Activated CD4-positive, alpha-beta T cell treated with anti-CD3 and anti-CD28 coated beads for 36 hours (primary cell): ENCODE measurements at regions not wholly inside any gene's neighbourhood (a gene's known extent, or its start where the extent isn't known, plus 50 kb on each side); places are given as distances from the start of the nearest gene placed in this dataset.

Experiments
- ATAC-seq: fragments of 200-7000 bp; cut with Tn5 transposase; one replicate; pipeline ENCODE4 v1.10.0; 2021; ENCODE audit warnings: mild to moderate bottlenecking, moderate library complexity
- CTCF ChIA-PET: fragments of 350-600 bp; sonication (Branson Sonifier 250); formaldehyde crosslinking; loops from one replicate; lab custom pipeline; 2021; ENCODE audit warnings: antibody characterized with exemption; lab: Charles Lee
- POLR2A ChIA-PET: fragments of 350-600 bp; sonication (Branson Sonifier 250); formaldehyde crosslinking; loops from one replicate; lab custom pipeline; 2021; ENCODE audit warnings: antibody characterized with exemption, inconsistent platforms; lab: Charles Lee
- DNase-seq: peaks from one replicate; pipeline ENCODE4 v3.0.0-alpha.2; 2020
- H3K27ac Mint-ChIP-seq: one replicate; pipeline ENCODE4 v1.8.0; 2021; ENCODE audit warnings: mixed read lengths
- H3K27me3 Mint-ChIP-seq: one replicate; pipeline ENCODE4 v1.8.0; 2021; ENCODE audit warnings: mixed read lengths
- H3K36me3 Mint-ChIP-seq: one replicate; pipeline ENCODE4 v1.8.0; 2021; ENCODE audit warnings: low read depth, mixed read lengths
- H3K4me1 Mint-ChIP-seq: one replicate; pipeline ENCODE4 v1.8.0; 2021; ENCODE audit warnings: mixed read lengths
- H3K4me3 Mint-ChIP-seq: one replicate; pipeline ENCODE4 v1.8.0; 2021; ENCODE audit warnings: mild to moderate bottlenecking, moderate library complexity, mixed read lengths
- H3K9me3 Mint-ChIP-seq: one replicate; pipeline ENCODE4 v1.8.0; 2021; ENCODE audit warnings: low read depth, mixed read lengths
- intact Hi-C, 2 experiments: fragments of 100-400 bp; cut with DNase I in 1 of 2; cut with micrococcal nuclease in 1 of 2; formaldehyde crosslinking; loops; one replicate each; pipeline versions ENCODE4 v1.14.2 to v1.15.1; 2022 to 2024; cut with DNase I, micrococcal nuclease

DNA sequence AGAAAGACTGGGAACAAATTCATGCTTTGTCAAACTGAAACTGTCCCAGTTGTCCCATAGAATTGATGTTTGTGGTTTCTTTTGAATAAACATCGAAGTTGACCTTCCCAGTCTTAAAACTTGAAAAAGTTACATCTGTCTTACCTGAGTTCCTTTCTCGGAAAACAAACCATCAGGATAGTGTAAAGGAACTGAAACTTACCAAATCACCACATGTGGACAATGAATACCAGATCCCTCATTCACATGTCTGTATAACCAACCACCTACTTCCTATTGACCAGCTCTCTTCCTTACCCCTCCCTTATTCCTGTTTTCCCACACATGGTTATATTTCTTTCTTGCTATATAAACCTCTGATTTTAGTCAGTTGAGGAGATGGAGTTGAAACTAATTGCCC, 791.7 kb upstream of the PCDH20 start:
- CTCF ChIA-PET = no interaction called here
- POLR2A ChIA-PET = interaction anchor here (0.6 kb wide), 1 partner anchor 817 kb away, joined by 6 read pairs; no protein-coding TSS in a partner anchor
- Mint-ChIP-seq H3K27ac (no peak overlapping the region), H3K27me3 (no peaks in the 10 kb centered on the region), H3K4me1 (no peaks in the 10 kb centered on the region), H3K4me3 (no peak overlapping the region), H3K9me3 (peaks cover 19% of the 10 kb centered on the region), H3K36me3 (no peaks in the 10 kb centered on the region)
- ATAC-seq = no peak
- intact Hi-C loops = no loop called here
- no peak for DNase-seq

DNA sequence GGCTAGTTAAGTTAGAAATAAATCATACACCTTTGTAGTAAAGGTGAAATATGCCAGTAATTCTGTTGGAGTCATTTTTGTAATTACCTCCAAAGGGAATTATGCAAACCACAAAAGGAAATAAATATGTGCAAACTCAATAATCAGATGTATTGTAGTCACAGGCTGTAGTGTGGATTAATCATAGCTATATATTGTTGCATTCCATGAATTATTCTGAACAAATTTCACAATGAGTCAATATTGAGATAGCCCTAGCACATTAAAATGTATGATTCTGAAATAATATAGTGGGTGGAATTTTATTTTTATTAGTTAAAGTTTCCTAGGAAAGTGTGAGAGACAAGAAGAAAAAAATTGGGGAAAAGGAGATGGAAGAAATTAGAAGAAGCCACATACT, 790.5 kb upstream of the PCDH20 start:
- DNase-seq (no peak), ATAC-seq (no peak)
- POLR2A ChIA-PET = no interaction called here
- intact Hi-C loops = no loop called here
- no peaks in the 10 kb centered on the region for H3K4me1 Mint-ChIP-seq
- CTCF ChIA-PET = no interaction called here
- peaks cover 19% of the 10 kb centered on the region for H3K9me3 Mint-ChIP-seq
- no peak overlapping the region for H3K4me3 Mint-ChIP-seq
- no peaks in the 10 kb centered on the region for H3K27me3 Mint-ChIP-seq
- H3K27ac Mint-ChIP-seq = no peak overlapping the region
- H3K36me3 Mint-ChIP-seq = no peaks in the 10 kb centered on the region

DNA sequence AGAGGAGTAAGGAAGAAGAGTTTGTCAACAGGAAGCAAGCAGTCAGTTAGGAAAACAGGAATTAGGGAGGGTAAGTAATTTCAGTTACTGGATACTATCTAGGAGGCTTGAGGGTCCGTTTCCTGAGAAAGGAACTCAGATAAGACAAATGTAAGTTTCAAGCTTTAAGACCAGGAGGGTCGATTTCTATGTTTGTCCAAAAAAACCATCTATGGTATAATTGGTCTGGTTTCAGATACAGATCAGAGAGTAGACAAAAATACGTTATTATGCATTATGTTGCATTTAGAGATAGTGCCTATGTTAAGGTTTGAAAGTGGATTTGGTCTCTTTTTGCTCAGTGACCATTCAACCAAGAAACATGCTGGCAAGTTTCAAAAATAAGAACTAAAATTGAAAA, 789.6 kb upstream of the PCDH20 start:
- POLR2A ChIA-PET = no interaction called here
- ATAC-seq = no peak
- no peak for DNase-seq
- H3K4me3 Mint-ChIP-seq = no peak overlapping the region
- intact Hi-C loops = no loop called here
- H3K36me3 Mint-ChIP-seq = no peaks in the 10 kb centered on the region
- no peaks in the 10 kb centered on the region for H3K27me3 Mint-ChIP-seq
- CTCF ChIA-PET = no interaction called here
- no peak overlapping the region for H3K27ac Mint-ChIP-seq
- no peaks in the 10 kb centered on the region for H3K4me1 Mint-ChIP-seq
- H3K9me3 Mint-ChIP-seq = peaks cover 21% of the 10 kb centered on the region

DNA sequence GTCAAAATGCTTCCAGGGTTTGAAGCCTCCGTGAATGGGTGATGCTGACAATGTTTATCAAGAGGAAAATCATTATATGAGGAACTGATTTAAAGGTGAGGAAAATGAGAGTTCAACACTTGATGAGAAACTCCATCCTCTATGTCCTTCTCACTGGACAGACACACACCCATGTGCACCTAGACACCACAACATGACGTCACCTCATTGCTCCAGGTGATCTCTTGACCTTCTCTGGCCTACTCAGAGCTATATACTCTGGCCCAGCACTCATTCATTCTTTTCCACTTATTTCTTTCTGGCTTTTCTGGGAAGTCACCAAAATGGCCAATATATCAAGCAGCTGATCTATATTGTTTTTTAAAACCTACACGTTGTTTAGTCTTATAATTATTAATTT, 778.7 kb upstream of the PCDH20 start:
- CTCF ChIA-PET = no interaction called here
- POLR2A ChIA-PET = no interaction called here
- DNase-seq = no peak
- ATAC-seq = no peak
- intact Hi-C loops = no loop called here
- Mint-ChIP-seq H3K9me3 (peaks cover 6% of the 10 kb centered on the region), H3K4me1 (no peaks in the 10 kb centered on the region), H3K27me3 (no peaks in the 10 kb centered on the region), H3K27ac (no peak overlapping the region), H3K36me3 (no peaks in the 10 kb centered on the region), H3K4me3 (no peak overlapping the region)

DNA sequence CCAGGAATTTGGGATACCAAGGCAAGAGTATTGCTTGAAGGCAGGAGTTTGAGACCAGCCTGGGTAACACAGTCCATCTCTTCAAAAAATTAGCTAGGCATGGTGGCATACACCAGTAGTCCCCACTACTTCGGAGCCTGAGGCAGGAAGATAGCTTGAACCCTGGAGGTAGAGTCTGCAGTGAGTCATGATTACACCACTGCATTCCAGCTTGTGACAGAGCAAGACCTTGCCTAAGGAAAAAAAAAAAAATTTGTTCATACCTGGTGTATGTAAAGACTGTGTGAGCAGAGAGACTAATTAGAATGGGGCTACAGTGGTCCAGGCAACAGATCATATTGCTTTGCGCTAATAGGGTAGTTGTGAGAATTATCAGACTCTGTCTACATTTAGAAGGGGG, 778.3 kb upstream of the PCDH20 start:
- Mint-ChIP-seq H3K27me3 (no peaks in the 10 kb centered on the region), H3K27ac (no peak overlapping the region), H3K4me3 (no peak overlapping the region), H3K9me3 (peaks cover 6% of the 10 kb centered on the region), H3K4me1 (no peaks in the 10 kb centered on the region), H3K36me3 (no peaks in the 10 kb centered on the region)
- POLR2A ChIA-PET = no interaction called here
- CTCF ChIA-PET = no interaction called here
- DNase-seq (no peak), ATAC-seq (no peak)
- intact Hi-C loops = no loop called here

DNA sequence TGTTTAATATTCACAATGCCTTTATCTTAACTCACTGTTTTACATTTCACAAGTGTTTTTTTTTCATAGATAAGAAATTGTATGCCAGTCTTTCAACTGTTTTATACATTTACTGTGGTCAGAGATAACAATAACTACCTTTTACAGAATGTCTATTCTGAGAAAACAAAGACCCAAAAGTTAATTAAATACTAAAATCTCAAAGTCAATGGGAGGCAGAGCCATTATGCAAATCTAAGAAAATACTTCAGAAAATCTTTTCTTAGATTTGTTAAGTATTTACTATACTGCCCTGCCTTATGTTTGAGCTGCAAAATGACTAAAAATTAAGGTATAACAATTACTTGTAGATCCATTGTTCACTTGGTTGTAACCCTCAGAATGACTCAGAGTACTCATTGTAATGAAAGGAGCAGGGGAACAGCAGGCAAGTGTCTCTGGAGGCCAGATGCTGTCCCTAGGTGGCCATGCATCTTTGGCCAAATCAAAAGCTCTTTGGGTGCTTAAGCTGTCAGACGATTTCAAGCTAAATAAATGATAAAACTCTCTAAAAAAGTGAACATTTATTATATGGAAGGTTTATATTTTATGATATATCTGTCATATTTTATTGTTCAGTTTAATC, 770.1 kb upstream of the PCDH20 start:
- no peaks in the 10 kb centered on the region for H3K36me3 Mint-ChIP-seq
- ChIA-PET CTCF (no interaction called here), POLR2A (no interaction called here)
- no peak for ATAC-seq
- no peak overlapping the region for H3K27ac Mint-ChIP-seq
- no peaks in the 10 kb centered on the region for H3K27me3 Mint-ChIP-seq
- DNase-seq = no peak
- H3K9me3 Mint-ChIP-seq = peaks cover 2% of the 10 kb centered on the region
- intact Hi-C loops = no loop called here
- H3K4me1 Mint-ChIP-seq = no peaks in the 10 kb centered on the region
- H3K4me3 Mint-ChIP-seq = no peak overlapping the region

DNA sequence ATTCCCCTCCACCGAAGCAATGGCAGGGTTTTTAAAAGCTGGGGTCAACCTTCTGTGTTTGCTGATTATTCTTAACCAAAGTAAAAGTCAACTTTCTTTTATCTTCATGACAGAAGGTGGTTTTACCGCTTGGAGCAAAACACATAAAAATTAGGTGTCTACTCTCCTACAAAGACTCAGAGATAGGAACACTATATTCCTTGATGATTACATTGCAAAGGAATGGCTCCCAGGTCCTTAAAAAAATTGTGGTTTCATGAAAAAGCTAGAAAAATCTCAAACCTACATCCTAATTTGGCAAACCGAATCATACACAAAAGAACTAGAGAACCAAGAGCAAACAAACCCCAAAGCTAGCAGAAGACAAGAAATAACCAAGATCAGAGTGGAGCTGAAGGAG, 760.4 kb upstream of the PCDH20 start:
- ChIA-PET CTCF (no interaction called here), POLR2A (no interaction called here)
- Mint-ChIP-seq H3K4me3 (no peak overlapping the region), H3K27ac (no peak overlapping the region), H3K4me1 (no peaks in the 10 kb centered on the region), H3K27me3 (no peaks in the 10 kb centered on the region), H3K9me3 (peaks cover 10% of the 10 kb centered on the region), H3K36me3 (no peaks in the 10 kb centered on the region)
- intact Hi-C loops = no loop called here
- ATAC-seq (no peak), DNase-seq (no peak)

DNA sequence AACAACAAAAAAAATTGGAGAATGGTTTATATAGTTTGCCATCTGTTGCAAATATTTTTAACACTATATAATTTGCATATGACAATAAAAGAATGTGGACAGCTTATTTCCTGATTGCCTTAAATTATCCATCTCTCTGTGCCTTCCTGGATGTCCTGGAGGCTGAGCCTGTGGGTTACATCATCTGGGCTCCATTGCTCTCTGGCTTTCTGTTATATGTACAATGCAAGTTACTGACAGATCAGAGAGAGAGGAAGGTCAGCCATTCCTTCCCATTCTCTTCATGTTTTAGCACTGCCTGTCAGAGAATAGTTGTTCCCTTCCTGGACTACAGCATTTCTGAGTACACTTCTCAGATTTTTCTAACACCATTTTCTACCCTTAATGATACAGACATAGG, 758.3 kb upstream of the PCDH20 start:
- H3K4me3 Mint-ChIP-seq = no peak overlapping the region
- POLR2A ChIA-PET = no interaction called here
- CTCF ChIA-PET = no interaction called here

DNA sequence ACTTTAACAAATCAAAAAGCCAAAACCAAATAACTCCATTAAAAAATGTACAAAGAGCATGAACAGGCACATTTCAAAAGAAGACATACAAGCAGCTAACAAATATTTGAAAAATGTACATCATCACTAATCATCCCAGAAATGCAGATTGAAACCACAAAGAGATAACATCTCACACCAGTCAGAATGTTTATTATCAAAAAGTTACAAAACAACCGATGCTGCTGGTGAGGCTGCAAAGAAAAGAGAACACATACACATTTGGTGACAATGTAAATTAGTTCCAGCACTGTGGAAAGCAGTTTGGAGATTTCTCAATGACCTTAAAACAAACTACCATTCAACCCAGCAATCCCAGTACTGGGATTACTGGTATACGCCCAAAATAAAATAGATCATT, 756.0 kb upstream of the PCDH20 start:
- Mint-ChIP-seq H3K4me3 (no peak overlapping the region), H3K36me3 (no peaks in the 10 kb centered on the region), H3K9me3 (peaks cover 4% of the 10 kb centered on the region), H3K27ac (no peak overlapping the region), H3K27me3 (no peaks in the 10 kb centered on the region), H3K4me1 (no peaks in the 10 kb centered on the region)
- intact Hi-C loops = no loop called here
- DNase-seq = no peak
- ATAC-seq = no peak
- ChIA-PET POLR2A (no interaction called here), CTCF (no interaction called here)

More for the DNA sequence above, 758.3 kb upstream of the PCDH20 start:
- Mint-ChIP-seq H3K27me3 (no peaks in the 10 kb centered on the region), H3K4me1 (no peaks in the 10 kb centered on the region), H3K27ac (no peak overlapping the region), H3K9me3 (peaks cover 11% of the 10 kb centered on the region), H3K36me3 (no peaks in the 10 kb centered on the region)
- intact Hi-C loops = no loop called here
- no peak for DNase-seq
- no peak for ATAC-seq

DNA sequence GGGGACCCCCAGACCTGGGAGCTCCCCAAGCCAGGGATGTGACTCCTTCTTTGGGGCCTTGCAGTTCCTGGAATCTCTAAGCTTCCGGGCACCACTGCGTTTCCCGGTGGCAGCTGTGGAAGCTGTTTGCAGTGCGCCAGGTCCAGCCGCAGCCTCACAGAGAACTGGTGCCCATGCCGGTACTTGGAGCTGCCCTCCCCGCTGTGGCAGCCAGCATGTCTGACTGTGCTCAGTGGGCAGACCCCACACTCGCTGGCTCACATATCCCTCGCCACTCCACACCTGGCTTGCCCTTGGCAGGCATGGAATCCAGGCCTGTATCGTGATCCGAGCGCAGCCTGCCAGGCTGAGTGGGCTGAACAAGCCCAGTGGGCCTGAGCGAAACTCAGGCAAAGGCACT, 753.2 kb upstream of the PCDH20 start:
- intact Hi-C loops = no loop called here
- Mint-ChIP-seq H3K4me1 (no peaks in the 10 kb centered on the region), H3K4me3 (no peak overlapping the region), H3K36me3 (no peaks in the 10 kb centered on the region), H3K27ac (no peak overlapping the region), H3K9me3 (peaks cover 4% of the 10 kb centered on the region), H3K27me3 (no peaks in the 10 kb centered on the region)
- DNase-seq (no peak), ATAC-seq (no peak)
- ChIA-PET POLR2A (no interaction called here), CTCF (no interaction called here)

DNA sequence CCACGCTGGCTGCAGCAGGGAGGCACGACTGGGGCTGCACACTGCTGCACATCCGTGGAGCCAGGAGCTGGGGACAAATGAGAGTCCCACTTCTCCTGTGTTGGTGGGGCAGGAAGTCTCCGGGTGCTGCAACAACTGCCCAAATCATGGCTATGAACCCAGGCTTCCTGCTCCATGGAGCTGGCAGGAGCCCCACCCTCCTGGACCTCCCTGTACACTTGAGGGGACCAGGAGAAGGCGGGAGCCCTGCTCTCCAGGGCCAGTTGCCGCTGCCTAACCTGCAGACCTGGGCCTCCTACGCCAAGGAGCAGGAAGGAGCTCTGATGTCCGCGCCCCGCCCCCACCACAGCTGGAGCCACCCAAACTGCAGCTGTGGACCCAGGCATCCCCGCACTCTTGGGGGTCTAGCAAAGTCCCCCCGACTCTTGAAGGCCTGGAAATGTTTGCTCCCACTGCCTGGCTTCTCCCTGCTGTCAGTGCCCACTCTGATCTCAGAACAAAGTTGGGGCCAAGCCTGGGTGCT, 752.1 kb upstream of the PCDH20 start:
- Mint-ChIP-seq H3K27me3 (no peaks in the 10 kb centered on the region), H3K4me3 (no peak overlapping the region), H3K36me3 (no peaks in the 10 kb centered on the region), H3K9me3 (peaks cover 4% of the 10 kb centered on the region), H3K4me1 (no peaks in the 10 kb centered on the region), H3K27ac (no peak overlapping the region)
- intact Hi-C loops = no loop called here
- ATAC-seq (no peak), DNase-seq (no peak)
- ChIA-PET POLR2A (no interaction called here), CTCF (no interaction called here)

DNA sequence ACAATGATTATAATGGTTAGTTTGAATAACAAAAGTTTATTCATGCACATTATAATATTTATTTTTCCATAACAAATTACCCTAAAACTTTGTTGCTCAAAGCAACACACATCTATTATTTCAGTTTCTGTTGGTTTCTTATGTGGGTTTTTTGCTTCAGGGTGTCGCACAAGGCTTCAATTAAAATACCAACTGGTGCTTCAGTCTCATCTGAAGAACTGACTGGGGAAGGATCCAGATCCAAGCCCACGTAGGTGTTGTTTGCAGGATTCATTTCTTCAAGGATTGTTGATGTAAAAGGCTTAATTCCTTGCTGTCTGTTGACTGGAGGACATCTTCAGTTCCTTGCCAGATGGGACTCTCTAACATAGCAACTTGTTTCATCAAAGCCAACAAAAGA, 747.2 kb upstream of the PCDH20 start:
- Mint-ChIP-seq H3K4me1 (no peaks in the 10 kb centered on the region), H3K27me3 (no peaks in the 10 kb centered on the region), H3K36me3 (no peaks in the 10 kb centered on the region), H3K9me3 (peaks cover 5% of the 10 kb centered on the region), H3K4me3 (no peak overlapping the region), H3K27ac (no peak overlapping the region)
- CTCF ChIA-PET = no interaction called here
- intact Hi-C loops = no loop called here
- DNase-seq (no peak), ATAC-seq (no peak)
- POLR2A ChIA-PET = no interaction called here
